GM23338 (cell line): ENCODE measurements at regions not wholly inside any gene's neighbourhood (a gene's known extent, or its start where the extent isn't known, plus 50 kb on each side); places are given as distances from the start of the nearest gene placed in this dataset.

Source experiments
- ATAC-seq: fragments of 200-7000 bp; cut with Tn5 transposase; 3 replicates; pipeline ENCODE4 v1.9.1; 2020
- DNase-seq: peaks from one replicate; pipeline ENCODE4 v3.0.0-alpha.2; 2015; ENCODE audit warnings: low spot score
- H2AFZ ChIP-seq: fragments of 200-600 bp; sonication (generic); 2 replicates; pipeline ENCODE4 v1.8.0; 2016; ENCODE audit warnings: antibody characterized with exemption, mild to moderate bottlenecking, moderate library complexity
- H3F3A ChIP-seq: fragments of 200-600 bp; sonication (generic); replicated peaks from 2 replicates; pipeline ENCODE4 v1.8.0; 2017; ENCODE audit warnings: antibody characterized with exemption, mixed run types, low read depth
- H3K27ac ChIP-seq: fragments of 200-600 bp; sonication (generic); 2 replicates; pipeline ENCODE4 v1.6.1; 2016; ENCODE audit warnings: low read depth
- H3K27me3 ChIP-seq: fragments of 200-600 bp; sonication (generic); 2 replicates; pipeline ENCODE4 v1.8.0; 2016; ENCODE audit warnings: mild to moderate bottlenecking, mixed run types, moderate library complexity; ENCODE audit not compliant: insufficient read depth
- H3K36me3 ChIP-seq: fragments of 200-600 bp; sonication (generic); 2 replicates; pipeline ENCODE4 v1.8.0; 2016; ENCODE audit warnings: mild to moderate bottlenecking; ENCODE audit not compliant: insufficient read depth
- H3K4me1 ChIP-seq: fragments of 200-600 bp; sonication (generic); 2 replicates; pipeline ENCODE4 v1.8.0; 2016; ENCODE audit warnings: mild to moderate bottlenecking, moderate library complexity; ENCODE audit not compliant: insufficient read depth
- H3K4me2 ChIP-seq: fragments of 200-600 bp; sonication (generic); 2 replicates; pipeline ENCODE4 v1.7.1; 2017; ENCODE audit warnings: mixed run types
- H3K4me3 ChIP-seq: fragments of 200-600 bp; sonication (generic); 2 replicates; pipeline ENCODE4 v1.6.1; 2016; ENCODE audit warnings: mixed run types
- H3K79me2 ChIP-seq: fragments of 200-600 bp; sonication (generic); replicated peaks from 2 replicates; pipeline ENCODE4 v1.8.0; 2017; ENCODE audit warnings: mild to moderate bottlenecking; ENCODE audit not compliant: insufficient read depth
- H3K9me2 ChIP-seq: fragments of 200-600 bp; sonication (generic); 2 replicates; pipeline ENCODE4 v1.8.0; 2017; ENCODE audit not compliant: insufficient read depth
- H4K20me1 ChIP-seq: fragments of 200-600 bp; sonication (generic); replicated peaks from 2 replicates; pipeline ENCODE4 v1.8.0; 2017; ENCODE audit warnings: mild to moderate bottlenecking; ENCODE audit not compliant: insufficient read depth
- H3K27ac Mint-ChIP-seq: 2 replicates; pipeline ENCODE4 v1.8.0; 2020; ENCODE audit warnings: inconsistent platforms, mild to moderate bottlenecking, moderate library complexity, mixed read lengths
- H3K27me3 Mint-ChIP-seq: 3 replicates; pipeline ENCODE4 v1.8.0; 2022; ENCODE audit warnings: low read depth, mild to moderate bottlenecking, moderate library complexity, mixed read lengths, inconsistent platforms; ENCODE audit not compliant: insufficient read depth, poor library complexity
- H3K36me3 Mint-ChIP-seq: 3 replicates; pipeline ENCODE4 v1.8.0; 2021; ENCODE audit warnings: low read depth, mild to moderate bottlenecking, inconsistent platforms, moderate library complexity, mixed read lengths
- H3K4me1 Mint-ChIP-seq: 3 replicates; pipeline ENCODE4 v1.8.0; 2020; ENCODE audit warnings: mild to moderate bottlenecking, inconsistent platforms, mixed read lengths
- H3K4me3 Mint-ChIP-seq: 3 replicates; pipeline ENCODE4 v1.8.0; 2021; ENCODE audit warnings: moderate library complexity, mild to moderate bottlenecking, inconsistent platforms, mixed read lengths
- H3K9me3 Mint-ChIP-seq: 3 replicates; pipeline ENCODE4 v1.8.0; 2020; ENCODE audit warnings: moderate library complexity, mild to moderate bottlenecking, inconsistent platforms, mixed read lengths
- CREB1 ChIP-seq: fragments of 250-450 bp; sonication (Bioruptor Pico); IDR thresholded peaks from 2 replicates; pipeline ENCODE4 v1.5.0; 2020; ENCODE audit warnings: low read depth, mild to moderate bottlenecking, moderate library complexity
- CTCF ChIP-seq, 2 experiments: fragments of 200-600 bp in 1 of 2; sonication (generic) in 1 of 2; conservative IDR thresholded peaks; 2 replicates each; pipeline versions ENCODE4 v1.5.1 to v1.6.1; 2016 to 2017; ENCODE audit warnings: antibody characterized with exemption in 2 of 2, low read depth in 2 of 2, mild to moderate bottlenecking in 2 of 2, moderate library complexity in 1 of 2
- ETS1 ChIP-seq: IDR thresholded peaks from 2 replicates; pipeline ENCODE4 v1.6.1; 2016; ENCODE audit warnings: antibody characterized with exemption
- EZH2phosphoT487 ChIP-seq: fragments of 200-600 bp; sonication (generic); IDR thresholded peaks from one replicate; pipeline ENCODE4 v1.8.1; 2018; ENCODE audit warnings: antibody characterized with exemption; ENCODE audit not compliant: unreplicated experiment
- JUNB ChIP-seq: IDR thresholded peaks from one replicate; pipeline ENCODE4 v1.6.1; 2016; ENCODE audit warnings: antibody characterized with exemption; ENCODE audit not compliant: unreplicated experiment
- NANOG ChIP-seq: IDR thresholded peaks from 2 replicates; pipeline ENCODE4 v1.6.1; 2016; ENCODE audit warnings: antibody characterized with exemption, borderline replicate concordance
- POLR2AphosphoS5 ChIP-seq: IDR thresholded peaks from 2 replicates; pipeline ENCODE4 v1.6.1; 2016; ENCODE audit warnings: antibody characterized with exemption, low read depth
- REST ChIP-seq: IDR thresholded peaks from one replicate; pipeline ENCODE4 v1.6.1; 2018; ENCODE audit warnings: antibody characterized with exemption; ENCODE audit not compliant: unreplicated experiment
- STAT1 ChIP-seq: IDR thresholded peaks from one replicate; pipeline ENCODE4 v1.6.1; 2016; ENCODE audit warnings: antibody characterized with exemption; ENCODE audit not compliant: unreplicated experiment
- ZNF114 ChIP-seq: fragments of 250-450 bp; sonication (Bioruptor Pico); IDR thresholded peaks from 2 replicates; pipeline ENCODE4 v1.5.0; 2020; ENCODE audit warnings: mild to moderate bottlenecking, moderate library complexity
- ZNF462 ChIP-seq: fragments of 250-450 bp; sonication (Bioruptor Pico); IDR thresholded peaks from 2 replicates; pipeline ENCODE4 v1.5.0; 2020; ENCODE audit warnings: mild to moderate bottlenecking, moderate library complexity

- peaks cover 2% of the 10 kb centered on the region for H3K27me3 Mint-ChIP-seq
- H3K4me1 ChIP-seq, result no peaks in the 10 kb centered on the region
- no peak overlapping the region for H3K27ac Mint-ChIP-seq
- H3F3A ChIP-seq, result no peaks in the 10 kb centered on the region
- H3K4me1 Mint-ChIP-seq, result no peaks in the 10 kb centered on the region
- no peak overlapping the region for H3K4me3 ChIP-seq
- no peak overlapping the region for H3K27ac ChIP-seq
- no peak overlapping the region for H2AFZ ChIP-seq
- H3K4me2 ChIP-seq, result no peak overlapping the region
- no peaks in the 10 kb centered on the region for H3K79me2 ChIP-seq
- no peaks in the 10 kb centered on the region for H3K27me3 ChIP-seq
- H3K9me2 ChIP-seq, result no peaks in the 10 kb centered on the region
- no peak for TF ChIP-seq CTCF (conservative IDR thresholded peaks at IDR 0.05; ENCODE audit: low read depth in 2 of 2)
- TF ChIP-seq STAT1, result no peak
- no peak for TF ChIP-seq REST
- TF ChIP-seq CREB1 (CRISPR knock-in tag), result no peak
- TF ChIP-seq JUNB, result no peak
- TF ChIP-seq EZH2phosphoT487, result no peak
- no peak for TF ChIP-seq ZNF114 (CRISPR knock-in tag)
- no peak for TF ChIP-seq NANOG
- TF ChIP-seq POLR2AphosphoS5, result no peak
- no peak for TF ChIP-seq ETS1
- no peak for TF ChIP-seq ZNF462 (CRISPR knock-in tag)
- DNase-seq (no peak), ATAC-seq (no peak)
- H4K20me1 ChIP-seq, result no peaks in the 10 kb centered on the region
- H3K36me3 ChIP-seq, result no peaks in the 10 kb centered on the region
- H3K4me3 Mint-ChIP-seq, result no peak overlapping the region
- H3K9me3 Mint-ChIP-seq, result no peaks in the 10 kb centered on the region
- H3K36me3 Mint-ChIP-seq, result no peaks in the 10 kb centered on the region
Measured at GRCh38 chr9:82073551-82074543, 85.3 kb downstream of the SPATA31D1 start.
